ENCODE measurements at regions not wholly inside any gene's neighbourhood (a gene's known extent, or its start where the extent isn't known, plus 50 kb on each side); places are given as distances from the start of the nearest gene placed in this dataset.

DNA sequence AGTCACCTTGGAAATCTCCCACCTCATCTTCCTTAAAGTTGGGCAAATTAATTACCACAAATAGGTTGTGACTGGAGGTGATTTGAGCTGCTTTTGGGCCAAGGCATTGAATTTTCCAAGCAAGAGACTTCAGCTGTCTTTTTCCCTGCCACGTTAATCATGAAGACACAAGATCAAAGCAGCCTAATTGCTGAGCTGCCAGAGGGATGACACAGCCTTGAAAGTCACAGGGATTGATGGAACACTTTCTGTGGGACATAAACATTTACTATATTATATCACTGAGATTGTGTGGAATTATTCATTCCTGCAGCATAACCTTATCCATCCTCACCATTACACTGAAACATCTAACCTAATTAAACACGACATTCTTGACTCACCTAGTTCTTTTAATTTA lies 172.2 kb downstream of the FAM170A start:
- TF ChIP-seq, protein P1, sequence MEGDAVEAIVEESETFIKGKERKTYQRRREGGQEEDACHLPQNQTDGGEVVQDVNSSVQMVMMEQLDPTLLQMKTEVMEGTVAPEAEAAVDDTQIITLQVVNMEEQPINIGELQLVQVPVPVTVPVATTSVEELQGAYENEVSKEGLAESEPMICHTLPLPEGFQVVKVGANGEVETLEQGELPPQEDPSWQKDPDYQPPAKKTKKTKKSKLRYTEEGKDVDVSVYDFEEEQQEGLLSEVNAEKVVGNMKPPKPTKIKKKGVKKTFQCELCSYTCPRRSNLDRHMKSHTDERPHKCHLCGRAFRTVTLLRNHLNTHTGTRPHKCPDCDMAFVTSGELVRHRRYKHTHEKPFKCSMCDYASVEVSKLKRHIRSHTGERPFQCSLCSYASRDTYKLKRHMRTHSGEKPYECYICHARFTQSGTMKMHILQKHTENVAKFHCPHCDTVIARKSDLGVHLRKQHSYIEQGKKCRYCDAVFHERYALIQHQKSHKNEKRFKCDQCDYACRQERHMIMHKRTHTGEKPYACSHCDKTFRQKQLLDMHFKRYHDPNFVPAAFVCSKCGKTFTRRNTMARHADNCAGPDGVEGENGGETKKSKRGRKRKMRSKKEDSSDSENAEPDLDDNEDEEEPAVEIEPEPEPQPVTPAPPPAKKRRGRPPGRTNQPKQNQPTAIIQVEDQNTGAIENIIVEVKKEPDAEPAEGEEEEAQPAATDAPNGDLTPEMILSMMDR (conservative IDR thresholded peaks at IDR 0.05) = no peak
- no peak for TF ChIP-seq ZFX (IDR thresholded peaks at IDR 0.05)

Measured in C4-2B (cell line).